ENCODE measurements at regions not wholly inside any gene's neighbourhood (a gene's known extent, or its start where the extent isn't known, plus 50 kb on each side); places are given as distances from the start of the nearest gene placed in this dataset.

GRCh38 chr13:44158098-44158521 is 215.5 kb upstream of the SERP2 start:
- CTCF ChIA-PET: no interaction called here

GRCh38 chr13:44158881-44159632 is 214.6 kb upstream of the SERP2 start:
- H3K4me3 Mint-ChIP-seq: no peak overlapping the region
- H3K27me3 Mint-ChIP-seq: no peaks in the 10 kb centered on the region
- Histone ChIP-seq H3K27me3 (replicated peaks in 1 of 2; ENCODE audit: control insufficient read depth in 2 of 2, extremely low read depth in 1 of 2, insufficient read depth in 2 of 2, low read length in 1 of 2) (peaks cover 0 to 12% of the 10 kb centered on the region in 2 experiments), H3K4me3 (ENCODE audit: control insufficient read depth in 1 of 2, extremely low read depth in 1 of 2, low read length in 1 of 2) (no peak overlapping the region), H3K27ac (ENCODE audit: low read length) (no peak overlapping the region), H3K9me3 (no peaks in the 10 kb centered on the region), H3K36me3 (ENCODE audit: control insufficient read depth in 2 of 2, extremely low read depth in 1 of 2, insufficient read depth in 1 of 2, low read length in 1 of 2) (no peaks in the 10 kb centered on the region), H3K4me1 (ENCODE audit: control insufficient read depth in 1 of 2, extremely low read depth in 1 of 2, insufficient read depth in 2 of 2, low read length in 2 of 2) (no peaks in the 10 kb centered on the region)
- ATAC-seq (replicated peaks in 1 of 4): no peak
- H3K36me3 Mint-ChIP-seq: no peaks in the 10 kb centered on the region
- H3K27ac Mint-ChIP-seq: no peak overlapping the region
- POLR2A ChIA-PET: no interaction called here
- CTCF ChIA-PET: interaction anchor here in 1 of 2 donors (0.6 kb wide), 1 partner anchor 1143 kb away, joined by 5 read pairs; no protein-coding TSS in a partner anchor
- 93% methylated on average over 9 of the region's 15 CpGs for WGBS (ENCODE audit: insufficient coverage)
- no peaks in the 10 kb centered on the region for H3K4me1 Mint-ChIP-seq
- no peaks in the 10 kb centered on the region for H3K9me3 Mint-ChIP-seq
- no peak for DNase-seq

More at GRCh38 chr13:44158098-44158521, 215.5 kb upstream of the SERP2 start:
- Mint-ChIP-seq H3K27ac (no peak overlapping the region), H3K9me3 (no peaks in the 10 kb centered on the region), H3K36me3 (no peaks in the 10 kb centered on the region), H3K4me1 (no peaks in the 10 kb centered on the region), H3K27me3 (no peaks in the 10 kb centered on the region), H3K4me3 (no peak overlapping the region)
- Histone ChIP-seq H3K4me3 (ENCODE audit: control insufficient read depth in 1 of 2, extremely low read depth in 1 of 2, low read length in 1 of 2) (no peak overlapping the region), H3K27me3 (replicated peaks in 1 of 2; ENCODE audit: control insufficient read depth in 2 of 2, extremely low read depth in 1 of 2, insufficient read depth in 2 of 2, low read length in 1 of 2) (peaks cover 0 to 16% of the 10 kb centered on the region in 2 experiments), H3K9me3 (no peaks in the 10 kb centered on the region), H3K36me3 (ENCODE audit: control insufficient read depth in 2 of 2, extremely low read depth in 1 of 2, insufficient read depth in 1 of 2, low read length in 1 of 2) (no peaks in the 10 kb centered on the region), H3K27ac (ENCODE audit: low read length) (no peak overlapping the region), H3K4me1 (ENCODE audit: control insufficient read depth in 1 of 2, extremely low read depth in 1 of 2, insufficient read depth in 2 of 2, low read length in 2 of 2) (no peaks in the 10 kb centered on the region)
- no peak for ATAC-seq (replicated peaks in 1 of 4)
- no peak for DNase-seq
- POLR2A ChIA-PET: no interaction called here
- WGBS (ENCODE audit: insufficient coverage): no CpG with 5 or more reads among the region's 2 CpGs

GRCh38 chr13:44159633-44160279 is 213.9 kb upstream of the SERP2 start:
- Histone ChIP-seq H3K9me3 (no peaks in the 10 kb centered on the region), H3K27me3 (replicated peaks in 1 of 2; ENCODE audit: control insufficient read depth in 2 of 2, extremely low read depth in 1 of 2, insufficient read depth in 2 of 2, low read length in 1 of 2) (peaks cover 0 to 12% of the 10 kb centered on the region in 2 experiments), H3K4me1 (ENCODE audit: control insufficient read depth in 1 of 2, extremely low read depth in 1 of 2, insufficient read depth in 2 of 2, low read length in 2 of 2) (no peaks in the 10 kb centered on the region), H3K4me3 (ENCODE audit: control insufficient read depth in 1 of 2, extremely low read depth in 1 of 2, low read length in 1 of 2) (no peak overlapping the region), H3K27ac (ENCODE audit: low read length) (no peak overlapping the region), H3K36me3 (ENCODE audit: control insufficient read depth in 2 of 2, extremely low read depth in 1 of 2, insufficient read depth in 1 of 2, low read length in 1 of 2) (no peaks in the 10 kb centered on the region)
- Mint-ChIP-seq H3K27ac (no peak overlapping the region), H3K36me3 (no peaks in the 10 kb centered on the region), H3K4me3 (no peak overlapping the region), H3K9me3 (no peaks in the 10 kb centered on the region), H3K27me3 (no peaks in the 10 kb centered on the region), H3K4me1 (no peaks in the 10 kb centered on the region)
- 53% methylated on average over 3 of the region's 8 CpGs for WGBS (ENCODE audit: insufficient coverage)
- DNase-seq: no peak
- ATAC-seq (replicated peaks in 1 of 4): no peak
- ChIA-PET POLR2A (no interaction called here), CTCF (interaction anchor here (0.5 to 0.6 kb wide), 2 partner anchors 1143 to 1173 kb away, joined by 3 to 5 read pairs; no protein-coding TSS in a partner anchor)

- no peak for DNase-seq
- no peak for ATAC-seq (replicated peaks in 1 of 4)
- no peaks in the 10 kb centered on the region for H3K36me3 ChIP-seq (ENCODE audit: control insufficient read depth in 2 of 2, extremely low read depth in 1 of 2, insufficient read depth in 1 of 2, low read length in 1 of 2)
- CTCF ChIA-PET: no interaction called here
- Mint-ChIP-seq H3K9me3 (peaks cover 0 to 3% (median 0%) of the 10 kb centered on the region in 3 donors), H3K4me1 (no peaks in the 10 kb centered on the region), H3K27ac (no peak overlapping the region), H3K4me3 (no peak overlapping the region), H3K27me3 (no peaks in the 10 kb centered on the region), H3K36me3 (no peaks in the 10 kb centered on the region)
- H3K9me3 ChIP-seq: no peaks in the 10 kb centered on the region
- POLR2A ChIA-PET: interaction anchor here in 1 of 2 donors (0.6 kb wide), 1 partner anchor 471 kb away, joined by 4 read pairs; no protein-coding TSS in a partner anchor
- no peak overlapping the region for H3K4me3 ChIP-seq (ENCODE audit: control insufficient read depth in 1 of 2, extremely low read depth in 1 of 2, low read length in 1 of 2)
- H3K27ac ChIP-seq (ENCODE audit: low read length): no peak overlapping the region
- no peaks in the 10 kb centered on the region for H3K4me1 ChIP-seq (ENCODE audit: control insufficient read depth in 1 of 2, extremely low read depth in 1 of 2, insufficient read depth in 2 of 2, low read length in 2 of 2)
- H3K27me3 ChIP-seq (replicated peaks in 1 of 2; ENCODE audit: control insufficient read depth in 2 of 2, extremely low read depth in 1 of 2, insufficient read depth in 2 of 2, low read length in 1 of 2): peaks cover 0 to 9% of the 10 kb centered on the region in 2 experiments
- WGBS (ENCODE audit: insufficient coverage): 73% methylated on average over 9 of the region's 10 CpGs
These were observed 212.9 kb upstream of the SERP2 start for GRCh38 chr13:44160591-44161191.

GRCh38 chr13:44163108-44163507 is 210.5 kb upstream of the SERP2 start:
- Histone ChIP-seq H3K4me1 (ENCODE audit: control insufficient read depth in 1 of 2, extremely low read depth in 1 of 2, insufficient read depth in 2 of 2, low read length in 2 of 2) (no peaks in the 10 kb centered on the region), H3K36me3 (ENCODE audit: control insufficient read depth in 2 of 2, extremely low read depth in 1 of 2, insufficient read depth in 1 of 2, low read length in 1 of 2) (no peaks in the 10 kb centered on the region), H3K27me3 (replicated peaks in 1 of 2; ENCODE audit: control insufficient read depth in 2 of 2, extremely low read depth in 1 of 2, insufficient read depth in 2 of 2, low read length in 1 of 2) (peaks cover 0 to 2% of the 10 kb centered on the region in 2 experiments), H3K9me3 (no peaks in the 10 kb centered on the region), H3K27ac (ENCODE audit: low read length) (no peak overlapping the region), H3K4me3 (ENCODE audit: control insufficient read depth in 1 of 2, extremely low read depth in 1 of 2, low read length in 1 of 2) (no peak overlapping the region)
- no peak for DNase-seq
- Mint-ChIP-seq H3K27me3 (no peaks in the 10 kb centered on the region), H3K4me3 (no peak overlapping the region), H3K36me3 (no peaks in the 10 kb centered on the region), H3K4me1 (no peaks in the 10 kb centered on the region), H3K9me3 (peaks cover 0 to 4% (median 0%) of the 10 kb centered on the region in 3 donors), H3K27ac (no peak overlapping the region)
- ChIA-PET POLR2A (no interaction called here), CTCF (no interaction called here)
- ATAC-seq (replicated peaks in 1 of 4): no peak
- WGBS (ENCODE audit: insufficient coverage): 83% methylated on average over 4 of the region's 4 CpGs

- no peaks in the 10 kb centered on the region for H3K27me3 Mint-ChIP-seq
- 100% methylated on average over 1 of the region's 2 CpGs for WGBS (ENCODE audit: insufficient coverage)
- no peaks in the 10 kb centered on the region for H3K4me1 Mint-ChIP-seq
- no peaks in the 10 kb centered on the region for H3K36me3 Mint-ChIP-seq
- no peaks in the 10 kb centered on the region for H3K36me3 ChIP-seq (ENCODE audit: control insufficient read depth in 2 of 2, extremely low read depth in 1 of 2, insufficient read depth in 1 of 2, low read length in 1 of 2)
- H3K27ac Mint-ChIP-seq: no peak overlapping the region
- POLR2A ChIA-PET: no interaction called here
- CTCF ChIA-PET: no interaction called here
- H3K4me3 Mint-ChIP-seq: no peak overlapping the region
- no peak overlapping the region for H3K4me3 ChIP-seq (ENCODE audit: control insufficient read depth in 1 of 2, extremely low read depth in 1 of 2, low read length in 1 of 2)
- ATAC-seq (replicated peaks in 1 of 4): no peak
- H3K9me3 Mint-ChIP-seq: peaks cover 0 to 4% (median 0%) of the 10 kb centered on the region in 3 donors
- H3K4me1 ChIP-seq (ENCODE audit: control insufficient read depth in 1 of 2, extremely low read depth in 1 of 2, insufficient read depth in 2 of 2, low read length in 2 of 2): no peaks in the 10 kb centered on the region
- H3K9me3 ChIP-seq: no peaks in the 10 kb centered on the region
- DNase-seq: no peak
- H3K27ac ChIP-seq (ENCODE audit: low read length): no peak overlapping the region
- H3K27me3 ChIP-seq (replicated peaks in 1 of 2; ENCODE audit: control insufficient read depth in 2 of 2, extremely low read depth in 1 of 2, insufficient read depth in 2 of 2, low read length in 1 of 2): peaks cover 0 to 2% of the 10 kb centered on the region in 2 experiments
These were observed 208.3 kb upstream of the SERP2 start for GRCh38 chr13:44165221-44165888.

All from T-cell (primary cell).